ENCODE measurements at regions not wholly inside any gene's neighbourhood (a gene's known extent, or its start where the extent isn't known, plus 50 kb on each side); places are given as distances from the start of the nearest gene placed in this dataset.

DNA sequence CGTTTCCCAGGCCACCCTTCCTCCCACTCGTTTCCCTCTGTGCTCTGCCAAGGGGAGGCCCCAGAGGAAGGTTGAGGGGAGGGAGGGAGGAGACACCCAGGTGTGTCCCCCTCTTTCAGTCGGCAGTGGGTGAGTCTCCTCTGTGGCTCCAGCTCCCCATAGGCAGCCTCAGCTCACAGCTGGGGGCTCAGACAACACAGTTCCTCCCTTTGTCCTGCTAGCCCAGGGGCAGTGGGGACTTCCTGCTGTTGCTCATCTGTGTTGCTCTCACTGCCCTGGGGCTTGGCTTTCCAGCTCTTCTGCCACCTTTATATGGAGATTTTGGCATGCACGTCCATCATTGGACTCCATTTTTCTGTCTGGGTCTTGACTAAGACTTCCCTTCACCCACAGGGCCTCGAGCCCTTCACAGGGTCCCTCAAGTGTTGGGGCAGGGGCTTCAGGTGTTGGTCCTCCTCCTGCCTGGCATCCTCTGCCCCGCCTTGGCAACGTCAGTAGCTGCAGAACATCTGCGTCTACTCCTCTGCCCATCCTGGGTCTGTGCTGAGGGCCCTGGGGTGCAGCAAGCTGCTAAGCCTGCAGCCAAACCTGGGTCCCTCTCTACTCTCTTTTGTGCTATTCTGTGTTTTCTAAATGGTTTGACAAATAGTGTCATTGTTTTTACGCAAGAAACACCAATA is 190.6 kb upstream of the PMEPA1 start (continued):
- TF ChIP-seq, protein P1, sequence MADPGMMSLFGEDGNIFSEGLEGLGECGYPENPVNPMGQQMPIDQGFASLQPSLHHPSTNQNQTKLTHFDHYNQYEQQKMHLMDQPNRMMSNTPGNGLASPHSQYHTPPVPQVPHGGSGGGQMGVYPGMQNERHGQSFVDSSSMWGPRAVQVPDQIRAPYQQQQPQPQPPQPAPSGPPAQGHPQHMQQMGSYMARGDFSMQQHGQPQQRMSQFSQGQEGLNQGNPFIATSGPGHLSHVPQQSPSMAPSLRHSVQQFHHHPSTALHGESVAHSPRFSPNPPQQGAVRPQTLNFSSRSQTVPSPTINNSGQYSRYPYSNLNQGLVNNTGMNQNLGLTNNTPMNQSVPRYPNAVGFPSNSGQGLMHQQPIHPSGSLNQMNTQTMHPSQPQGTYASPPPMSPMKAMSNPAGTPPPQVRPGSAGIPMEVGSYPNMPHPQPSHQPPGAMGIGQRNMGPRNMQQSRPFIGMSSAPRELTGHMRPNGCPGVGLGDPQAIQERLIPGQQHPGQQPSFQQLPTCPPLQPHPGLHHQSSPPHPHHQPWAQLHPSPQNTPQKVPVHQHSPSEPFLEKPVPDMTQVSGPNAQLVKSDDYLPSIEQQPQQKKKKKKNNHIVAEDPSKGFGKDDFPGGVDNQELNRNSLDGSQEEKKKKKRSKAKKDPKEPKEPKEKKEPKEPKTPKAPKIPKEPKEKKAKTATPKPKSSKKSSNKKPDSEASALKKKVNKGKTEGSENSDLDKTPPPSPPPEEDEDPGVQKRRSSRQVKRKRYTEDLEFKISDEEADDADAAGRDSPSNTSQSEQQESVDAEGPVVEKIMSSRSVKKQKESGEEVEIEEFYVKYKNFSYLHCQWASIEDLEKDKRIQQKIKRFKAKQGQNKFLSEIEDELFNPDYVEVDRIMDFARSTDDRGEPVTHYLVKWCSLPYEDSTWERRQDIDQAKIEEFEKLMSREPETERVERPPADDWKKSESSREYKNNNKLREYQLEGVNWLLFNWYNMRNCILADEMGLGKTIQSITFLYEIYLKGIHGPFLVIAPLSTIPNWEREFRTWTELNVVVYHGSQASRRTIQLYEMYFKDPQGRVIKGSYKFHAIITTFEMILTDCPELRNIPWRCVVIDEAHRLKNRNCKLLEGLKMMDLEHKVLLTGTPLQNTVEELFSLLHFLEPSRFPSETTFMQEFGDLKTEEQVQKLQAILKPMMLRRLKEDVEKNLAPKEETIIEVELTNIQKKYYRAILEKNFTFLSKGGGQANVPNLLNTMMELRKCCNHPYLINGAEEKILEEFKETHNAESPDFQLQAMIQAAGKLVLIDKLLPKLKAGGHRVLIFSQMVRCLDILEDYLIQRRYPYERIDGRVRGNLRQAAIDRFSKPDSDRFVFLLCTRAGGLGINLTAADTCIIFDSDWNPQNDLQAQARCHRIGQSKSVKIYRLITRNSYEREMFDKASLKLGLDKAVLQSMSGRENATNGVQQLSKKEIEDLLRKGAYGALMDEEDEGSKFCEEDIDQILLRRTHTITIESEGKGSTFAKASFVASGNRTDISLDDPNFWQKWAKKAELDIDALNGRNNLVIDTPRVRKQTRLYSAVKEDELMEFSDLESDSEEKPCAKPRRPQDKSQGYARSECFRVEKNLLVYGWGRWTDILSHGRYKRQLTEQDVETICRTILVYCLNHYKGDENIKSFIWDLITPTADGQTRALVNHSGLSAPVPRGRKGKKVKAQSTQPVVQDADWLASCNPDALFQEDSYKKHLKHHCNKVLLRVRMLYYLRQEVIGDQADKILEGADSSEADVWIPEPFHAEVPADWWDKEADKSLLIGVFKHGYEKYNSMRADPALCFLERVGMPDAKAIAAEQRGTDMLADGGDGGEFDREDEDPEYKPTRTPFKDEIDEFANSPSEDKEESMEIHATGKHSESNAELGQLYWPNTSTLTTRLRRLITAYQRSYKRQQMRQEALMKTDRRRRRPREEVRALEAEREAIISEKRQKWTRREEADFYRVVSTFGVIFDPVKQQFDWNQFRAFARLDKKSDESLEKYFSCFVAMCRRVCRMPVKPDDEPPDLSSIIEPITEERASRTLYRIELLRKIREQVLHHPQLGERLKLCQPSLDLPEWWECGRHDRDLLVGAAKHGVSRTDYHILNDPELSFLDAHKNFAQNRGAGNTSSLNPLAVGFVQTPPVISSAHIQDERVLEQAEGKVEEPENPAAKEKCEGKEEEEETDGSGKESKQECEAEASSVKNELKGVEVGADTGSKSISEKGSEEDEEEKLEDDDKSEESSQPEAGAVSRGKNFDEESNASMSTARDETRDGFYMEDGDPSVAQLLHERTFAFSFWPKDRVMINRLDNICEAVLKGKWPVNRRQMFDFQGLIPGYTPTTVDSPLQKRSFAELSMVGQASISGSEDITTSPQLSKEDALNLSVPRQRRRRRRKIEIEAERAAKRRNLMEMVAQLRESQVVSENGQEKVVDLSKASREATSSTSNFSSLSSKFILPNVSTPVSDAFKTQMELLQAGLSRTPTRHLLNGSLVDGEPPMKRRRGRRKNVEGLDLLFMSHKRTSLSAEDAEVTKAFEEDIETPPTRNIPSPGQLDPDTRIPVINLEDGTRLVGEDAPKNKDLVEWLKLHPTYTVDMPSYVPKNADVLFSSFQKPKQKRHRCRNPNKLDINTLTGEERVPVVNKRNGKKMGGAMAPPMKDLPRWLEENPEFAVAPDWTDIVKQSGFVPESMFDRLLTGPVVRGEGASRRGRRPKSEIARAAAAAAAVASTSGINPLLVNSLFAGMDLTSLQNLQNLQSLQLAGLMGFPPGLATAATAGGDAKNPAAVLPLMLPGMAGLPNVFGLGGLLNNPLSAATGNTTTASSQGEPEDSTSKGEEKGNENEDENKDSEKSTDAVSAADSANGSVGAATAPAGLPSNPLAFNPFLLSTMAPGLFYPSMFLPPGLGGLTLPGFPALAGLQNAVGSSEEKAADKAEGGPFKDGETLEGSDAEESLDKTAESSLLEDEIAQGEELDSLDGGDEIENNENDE (IDR thresholded peaks at IDR 0.05; ENCODE audit: insufficient replicate concordance, low read length) = no peak
- TF ChIP-seq BCL11A (IDR thresholded peaks at IDR 0.05; ENCODE audit: low read depth in 2 of 2, low read length in 2 of 2) (no peak), TEAD4 (IDR thresholded peaks at IDR 0.05; ENCODE audit: low read depth, low read length) (no peak), BACH1 (IDR thresholded peaks at IDR 0.05; ENCODE audit: low read length) (no peak), CBX5 (IDR thresholded peaks at IDR 0.05; ENCODE audit: low read depth, low read length) (no peak), KDM5A (IDR thresholded peaks at IDR 0.05; ENCODE audit: low read length) (no peak), NANOG (IDR thresholded peaks at IDR 0.05; ENCODE audit: insufficient read depth, low read depth, low read length, poor library complexity, severe bottlenecking) (no peak), HDAC6 (IDR thresholded peaks at IDR 0.05; ENCODE audit: low read depth, low read length) (no peak), SAP30 (IDR thresholded peaks at IDR 0.05; ENCODE audit: insufficient read depth, insufficient replicate concordance, low read length) (no peak)
- TF ChIP-seq, protein P2, sequence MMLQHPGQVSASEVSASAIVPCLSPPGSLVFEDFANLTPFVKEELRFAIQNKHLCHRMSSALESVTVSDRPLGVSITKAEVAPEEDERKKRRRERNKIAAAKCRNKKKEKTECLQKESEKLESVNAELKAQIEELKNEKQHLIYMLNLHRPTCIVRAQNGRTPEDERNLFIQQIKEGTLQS (IDR thresholded peaks at IDR 0.05; ENCODE audit: insufficient read depth, low read depth, low read length) = no peak

All from H1 (cell line).